DND-41 (cell line): ENCODE measurements at regions not wholly inside any gene's neighbourhood (a gene's known extent, or its start where the extent isn't known, plus 50 kb on each side); places are given as distances from the start of the nearest gene placed in this dataset.

Source experiments
- ATAC-seq: fragments of 200-7000 bp; cut with Tn5 transposase; 3 replicates; pipeline ENCODE4 v1.9.1; 2021; ENCODE audit warnings: low read depth; ENCODE audit not compliant: insufficient read depth
- DNase-seq: peaks from one replicate; pipeline ENCODE4 v3.0.0-alpha.2; 2020
- H2AFZ ChIP-seq: 2 replicates; pipeline ENCODE4 v1.6.0; 2012; ENCODE audit warnings: low read depth, low read length
- H3K27ac ChIP-seq: 2 replicates; pipeline ENCODE4 v1.5.1; 2012; ENCODE audit warnings: low read length, inconsistent platforms
- H3K27me3 ChIP-seq: fragments of 200-600 bp; sonication (generic); 2 replicates; pipeline ENCODE4 v1.6.0; 2012; ENCODE audit warnings: low read length, mild to moderate bottlenecking, inconsistent platforms; ENCODE audit not compliant: insufficient read depth, poor library complexity
- H3K36me3 ChIP-seq: 2 replicates; pipeline ENCODE4 v1.5.1; 2012; ENCODE audit warnings: low read length, inconsistent platforms; ENCODE audit not compliant: insufficient read depth
- H3K4me1 ChIP-seq: 2 replicates; pipeline ENCODE4 v1.5.1; 2012; ENCODE audit warnings: mild to moderate bottlenecking, low read length; ENCODE audit not compliant: insufficient read depth
- H3K4me2 ChIP-seq: 2 replicates; pipeline ENCODE4 v1.6.0; 2012; ENCODE audit warnings: mild to moderate bottlenecking, moderate library complexity, low read length, inconsistent platforms; ENCODE audit not compliant: insufficient read depth
- H3K4me3 ChIP-seq, 2 experiments: fragments of 200-600 bp in 1 of 2; shearing (Covaris generic) in 1 of 2; 2 replicates each; pipeline ENCODE4 v1.5.1; 2012 to 2016; ENCODE audit warnings: inconsistent platforms in 2 of 2, low read length in 2 of 2, mild to moderate bottlenecking in 2 of 2, low read depth in 1 of 2, moderate library complexity in 1 of 2
- H3K79me2 ChIP-seq: 2 replicates; pipeline ENCODE4 v1.6.0; 2012; ENCODE audit warnings: low read length, inconsistent platforms; ENCODE audit not compliant: insufficient read depth
- H3K9ac ChIP-seq: 2 replicates; pipeline ENCODE4 v1.6.0; 2012; ENCODE audit warnings: low read depth, mild to moderate bottlenecking, inconsistent platforms, low read length, moderate library complexity
- H3K9me3 ChIP-seq: 2 replicates; pipeline ENCODE4 v1.5.1; 2012; ENCODE audit warnings: low read length, moderate library complexity, mild to moderate bottlenecking, inconsistent platforms; ENCODE audit not compliant: insufficient read depth, severe bottlenecking
- H4K20me1 ChIP-seq: 2 replicates; pipeline ENCODE4 v1.6.0; 2012; ENCODE audit warnings: low read length; ENCODE audit not compliant: insufficient read depth
- CTCF ChIP-seq: IDR thresholded peaks from 2 replicates; pipeline ENCODE4 v1.5.1; 2012; ENCODE audit warnings: borderline replicate concordance, low read length, moderate library complexity, mild to moderate bottlenecking; ENCODE audit not compliant: poor library complexity, severe bottlenecking; ENCODE audit errors: extremely low read depth
- EZH2 ChIP-seq: IDR thresholded peaks from 3 replicates; pipeline ENCODE4 v1.6.1; 2012; ENCODE audit warnings: borderline replicate concordance, low read depth, mild to moderate bottlenecking, moderate library complexity, low read length, inconsistent platforms; ENCODE audit not compliant: severe bottlenecking

GRCh38 chr3:124632566-124633140, 97.6 kb upstream of the UMPS start:
- DNase-seq (no peak), ATAC-seq (no peak)
- H3K4me1 ChIP-seq, result no peaks in the 10 kb centered on the region
- no peak overlapping the region for H3K4me2 ChIP-seq
- H3K9me3 ChIP-seq, result no peaks in the 10 kb centered on the region
- H3K27ac ChIP-seq, result no peak overlapping the region
- no peak overlapping the region for H3K4me3 ChIP-seq
- H2AFZ ChIP-seq, result no peak overlapping the region
- H4K20me1 ChIP-seq, result no peaks in the 10 kb centered on the region
- H3K27me3 ChIP-seq, result peaks cover 10% of the 10 kb centered on the region
- TF ChIP-seq EZH2 (no peak), CTCF (no peak)
- no peak overlapping the region for H3K9ac ChIP-seq
- H3K79me2 ChIP-seq, result no peaks in the 10 kb centered on the region
- H3K36me3 ChIP-seq, result no peaks in the 10 kb centered on the region

- no peak overlapping the region for H3K27ac ChIP-seq
- H3K9me3 ChIP-seq, result no peaks in the 10 kb centered on the region
- H3K79me2 ChIP-seq, result no peaks in the 10 kb centered on the region
- no peak overlapping the region for H2AFZ ChIP-seq
- TF ChIP-seq CTCF (no peak), EZH2 (no peak)
- no peaks in the 10 kb centered on the region for H4K20me1 ChIP-seq
- H3K4me1 ChIP-seq, result no peaks in the 10 kb centered on the region
- no peak overlapping the region for H3K4me3 ChIP-seq
- no peak overlapping the region for H3K4me2 ChIP-seq
- DNase-seq (no peak), ATAC-seq (no peak)
- no peak overlapping the region for H3K9ac ChIP-seq
- peaks cover 13% of the 10 kb centered on the region for H3K27me3 ChIP-seq
- no peaks in the 10 kb centered on the region for H3K36me3 ChIP-seq
Observed at GRCh38 chr3:124633524-124633923, 96.7 kb upstream of the UMPS start.

- H3K4me1 ChIP-seq, result peaks cover 2% of the 10 kb centered on the region; the same call in 1 of the 2 replicates
- no peak for TF ChIP-seq CTCF
- H3K9me3 ChIP-seq, result no peaks in the 10 kb centered on the region
- no peak overlapping the region for H3K4me3 ChIP-seq
- no peaks in the 10 kb centered on the region for H3K36me3 ChIP-seq
- H3K27ac ChIP-seq, result no peak overlapping the region
- ATAC-seq, result no peak
- no peaks in the 10 kb centered on the region for H4K20me1 ChIP-seq
- no peak overlapping the region for H3K4me2 ChIP-seq
- peaks cover 14% of the 10 kb centered on the region for H3K27me3 ChIP-seq
- no peak overlapping the region for H3K9ac ChIP-seq
- no peak overlapping the region for H2AFZ ChIP-seq
- DNase-seq, result no peak
- H3K79me2 ChIP-seq, result no peaks in the 10 kb centered on the region
Observed at GRCh38 chr3:124634210-124635168, 95.8 kb upstream of the UMPS start.
